Karpas-422 (cell line): ENCODE measurements at regions not wholly inside any gene's neighbourhood (a gene's known extent, or its start where the extent isn't known, plus 50 kb on each side); places are given as distances from the start of the nearest gene placed in this dataset.
A peak's percentile ranks its signal among the peaks of the same experiment; 100 is the strongest.

Experiments
- DNase-seq: peaks from one replicate; pipeline ENCODE4 v3.0.0-alpha.2; 2015
- H2AFZ ChIP-seq: fragments of 200-600 bp; sonication (generic); 2 replicates; pipeline ENCODE4 v1.6.1; 2014; ENCODE audit warnings: antibody characterized with exemption, low read length, mixed read lengths
- H3K27ac ChIP-seq: fragments of 200-600 bp; sonication (generic); 2 replicates; pipeline ENCODE4 v1.5.1; 2014; ENCODE audit warnings: mild to moderate bottlenecking, low read length, moderate library complexity
- H3K27me3 ChIP-seq: fragments of 200-600 bp; sonication (generic); 2 replicates; pipeline ENCODE4 v1.6.1; 2014; ENCODE audit warnings: low read length, mixed read lengths
- H3K36me3 ChIP-seq: fragments of 200-600 bp; sonication (generic); 2 replicates; pipeline ENCODE4 v1.6.1; 2014; ENCODE audit warnings: low read length, mixed read lengths; ENCODE audit not compliant: insufficient read depth
- H3K4me1 ChIP-seq: fragments of 200-600 bp; sonication (generic); 2 replicates; pipeline ENCODE4 v1.6.1; 2014; ENCODE audit warnings: mild to moderate bottlenecking, low read length, mixed read lengths
- H3K4me2 ChIP-seq: fragments of 200-600 bp; sonication (generic); 2 replicates; pipeline ENCODE4 v1.6.1; 2014; ENCODE audit warnings: low read length, low read depth, mild to moderate bottlenecking; ENCODE audit not compliant: poor library complexity, severe bottlenecking
- H3K4me3 ChIP-seq: fragments of 200-600 bp; sonication (generic); 2 replicates; pipeline ENCODE4 v1.5.1; 2014; ENCODE audit warnings: mild to moderate bottlenecking, antibody characterized with exemption, low read length, mixed read lengths
- H3K79me2 ChIP-seq: fragments of 200-600 bp; sonication (generic); 2 replicates; pipeline ENCODE4 v1.6.1; 2014; ENCODE audit warnings: mild to moderate bottlenecking, low read length, mixed read lengths
- H3K9ac ChIP-seq: fragments of 200-600 bp; sonication (generic); 2 replicates; pipeline ENCODE4 v1.6.0; 2014; ENCODE audit warnings: low read length
- H3K9me2 ChIP-seq: fragments of 200-600 bp; sonication (generic), shearing (Covaris generic); replicated peaks from 2 replicates; pipeline ENCODE4 v1.6.0; 2014; ENCODE audit warnings: mild to moderate bottlenecking, low read length, moderate library complexity; ENCODE audit not compliant: insufficient read depth
- H3K9me3 ChIP-seq: fragments of 300-700, 200-600 bp; sonication (generic); 2 replicates; pipeline ENCODE4 v1.6.1; 2014; ENCODE audit warnings: low read length, mixed read lengths
- H4K20me1 ChIP-seq: fragments of 200-600 bp; sonication (generic); 2 replicates; pipeline ENCODE4 v1.6.1; 2014; ENCODE audit warnings: mild to moderate bottlenecking, antibody characterized with exemption, low read length, low read depth; ENCODE audit not compliant: insufficient read depth

DNA sequence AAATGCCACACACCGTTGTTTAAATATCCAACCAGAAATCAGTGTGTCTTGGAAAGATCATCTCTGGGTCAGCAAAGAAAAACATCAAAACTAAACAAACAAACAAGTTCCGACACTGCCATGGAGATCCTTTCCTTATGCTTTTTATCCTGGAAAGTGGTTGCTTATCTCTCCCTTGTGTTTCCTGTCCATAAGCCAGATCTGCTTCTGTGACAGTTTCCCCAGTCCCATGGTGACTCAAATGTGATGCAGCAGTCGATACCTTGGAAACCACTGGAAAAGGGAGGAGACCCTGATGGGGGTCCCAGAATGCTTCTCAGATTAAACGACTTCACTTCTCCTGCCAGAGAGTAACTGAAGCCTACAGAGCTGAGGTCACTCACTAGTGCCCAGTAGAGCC, 94.7 kb downstream of the DMRTA2 start:
- Histone ChIP-seq H3K27me3 (no peaks in the 10 kb centered on the region), H3K9me3 (no peaks in the 10 kb centered on the region), H3K4me2 (no peak overlapping the region), H3K79me2 (no peaks in the 10 kb centered on the region), H3K4me3 (no peak overlapping the region), H3K9me2 (no peaks in the 10 kb centered on the region), H3K4me1 (peaks cover 5% of the 10 kb centered on the region), H4K20me1 (no peaks in the 10 kb centered on the region), H3K9ac (no peak overlapping the region), H3K36me3 (no peaks in the 10 kb centered on the region), H3K27ac (no peak overlapping the region), H2AFZ (no peak overlapping the region)
- DNase-seq: no peak

DNA sequence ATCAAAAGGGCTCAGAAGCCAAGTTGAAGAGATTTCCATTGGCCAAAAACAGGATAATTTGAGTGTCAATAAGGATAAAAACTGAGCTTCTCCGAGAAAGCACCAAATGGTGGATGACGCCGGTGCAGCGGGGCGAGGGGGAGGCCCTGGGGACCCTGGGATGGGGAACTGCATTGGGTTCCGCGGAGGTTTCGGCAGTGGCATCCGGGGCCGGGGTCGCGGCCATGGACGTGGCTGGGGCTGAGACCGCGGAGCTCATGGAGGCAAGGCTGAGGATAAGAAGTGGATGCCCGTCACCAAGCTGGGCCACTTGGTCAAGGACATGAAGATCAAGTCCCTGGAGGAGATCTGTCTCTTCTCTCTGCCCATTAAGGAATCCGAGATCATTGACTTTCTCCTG, 97.2 kb downstream of the DMRTA2 start:
- no peak overlapping the region for H3K4me3 ChIP-seq
- H3K27ac ChIP-seq: no peak overlapping the region
- H3K27me3 ChIP-seq: no peaks in the 10 kb centered on the region

DNA sequence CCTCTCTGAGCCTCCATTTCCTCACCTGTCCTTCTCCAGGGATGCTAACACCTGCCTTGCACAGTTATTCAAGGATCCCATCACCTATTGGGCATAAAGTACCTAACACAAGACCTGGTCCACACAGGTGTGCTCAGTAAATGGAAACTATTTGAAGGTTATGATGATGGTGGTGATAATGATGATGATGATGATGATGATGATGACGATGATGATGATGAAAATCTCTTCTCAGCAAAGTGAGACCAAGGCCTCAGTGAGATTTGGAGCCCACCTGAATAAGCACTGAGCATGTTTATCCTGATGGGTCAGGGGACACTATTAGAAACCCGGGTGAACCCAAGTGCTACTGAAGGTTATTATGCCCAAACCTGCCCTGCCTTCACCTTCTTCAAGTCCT, 100.7 kb downstream of the DMRTA2 start:
- no peak overlapping the region for H3K4me3 ChIP-seq
- no peaks in the 10 kb centered on the region for H3K9me2 ChIP-seq
- no peaks in the 10 kb centered on the region for H4K20me1 ChIP-seq
- no peaks in the 10 kb centered on the region for H3K4me1 ChIP-seq
- H3K4me2 ChIP-seq: no peak overlapping the region
- no peaks in the 10 kb centered on the region for H3K9me3 ChIP-seq
- no peak overlapping the region for H3K27ac ChIP-seq
- no peak overlapping the region for H2AFZ ChIP-seq
- DNase-seq: no peak
- H3K36me3 ChIP-seq: no peaks in the 10 kb centered on the region
- no peaks in the 10 kb centered on the region for H3K27me3 ChIP-seq
- no peak overlapping the region for H3K9ac ChIP-seq
- no peaks in the 10 kb centered on the region for H3K79me2 ChIP-seq

More for the DNA sequence above, 97.2 kb downstream of the DMRTA2 start:
- Histone ChIP-seq H3K4me2 (no peak overlapping the region), H3K79me2 (no peaks in the 10 kb centered on the region), H3K36me3 (no peaks in the 10 kb centered on the region), H3K9me2 (no peaks in the 10 kb centered on the region), H3K4me1 (no peaks in the 10 kb centered on the region), H2AFZ (no peak overlapping the region), H4K20me1 (no peaks in the 10 kb centered on the region), H3K9me3 (no peaks in the 10 kb centered on the region), H3K9ac (no peak overlapping the region)
- no peak for DNase-seq

DNA sequence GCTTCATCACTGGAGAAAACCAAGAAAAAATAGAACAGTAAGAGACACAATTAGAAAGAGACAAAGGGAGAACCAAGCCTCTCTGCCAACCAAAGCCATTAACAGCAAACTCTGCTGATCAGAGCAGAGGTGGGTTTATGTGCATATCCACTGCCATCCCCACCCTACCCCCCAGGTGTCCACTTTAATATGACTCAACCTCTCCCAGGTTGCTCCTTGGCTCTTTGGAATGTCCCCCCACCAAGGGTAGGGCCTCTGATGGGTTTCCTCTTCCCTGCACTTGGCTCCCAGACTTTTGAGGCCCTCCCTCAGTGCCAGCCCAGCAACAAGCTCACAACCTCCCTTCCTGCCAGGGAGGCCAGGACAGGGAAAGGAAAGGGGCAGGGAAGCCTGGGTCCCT, 104.8 kb downstream of the DMRTA2 start:
- Histone ChIP-seq H3K27ac (no peak overlapping the region), H3K9ac (no peak overlapping the region), H3K4me2 (no peak overlapping the region), H3K79me2 (no peaks in the 10 kb centered on the region), H3K27me3 (no peaks in the 10 kb centered on the region), H4K20me1 (no peaks in the 10 kb centered on the region), H2AFZ (no peak overlapping the region), H3K4me3 (no peak overlapping the region), H3K9me3 (no peaks in the 10 kb centered on the region), H3K36me3 (no peaks in the 10 kb centered on the region), H3K9me2 (no peaks in the 10 kb centered on the region), H3K4me1 (no peaks in the 10 kb centered on the region)
- DNase-seq: no peak

DNA sequence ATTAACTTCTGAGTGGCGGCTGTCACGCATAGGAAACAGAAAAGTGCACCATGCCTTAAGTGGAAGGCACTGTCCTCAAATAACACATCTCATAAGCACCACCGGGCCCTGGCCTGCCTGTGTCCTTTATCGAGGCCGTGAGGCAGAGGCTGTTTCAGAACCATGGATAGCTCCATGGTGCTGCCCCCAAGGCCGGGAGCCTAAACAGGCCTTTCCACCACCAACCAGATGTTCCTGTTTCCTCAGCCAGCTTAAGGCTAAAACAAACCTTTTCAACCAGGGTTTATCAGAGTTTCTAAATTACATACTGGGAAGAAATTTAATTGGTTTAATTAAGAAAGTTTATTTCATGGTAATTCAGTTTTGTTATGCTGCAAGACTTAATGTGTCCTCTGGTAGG, 114.4 kb downstream of the DMRTA2 start:
- no peaks in the 10 kb centered on the region for H3K9me3 ChIP-seq
- no peak overlapping the region for H3K9ac ChIP-seq
- H3K4me3 ChIP-seq: no peak overlapping the region
- peak; percentile 82 for DNase-seq
- no peaks in the 10 kb centered on the region for H3K9me2 ChIP-seq
- no peaks in the 10 kb centered on the region for H3K79me2 ChIP-seq
- H3K4me1 ChIP-seq: no peaks in the 10 kb centered on the region
- H3K27me3 ChIP-seq: no peaks in the 10 kb centered on the region
- H3K4me2 ChIP-seq: no peak overlapping the region
- no peaks in the 10 kb centered on the region for H3K36me3 ChIP-seq
- no peak overlapping the region for H2AFZ ChIP-seq
- no peaks in the 10 kb centered on the region for H4K20me1 ChIP-seq
- H3K27ac ChIP-seq: no peak overlapping the region

DNA sequence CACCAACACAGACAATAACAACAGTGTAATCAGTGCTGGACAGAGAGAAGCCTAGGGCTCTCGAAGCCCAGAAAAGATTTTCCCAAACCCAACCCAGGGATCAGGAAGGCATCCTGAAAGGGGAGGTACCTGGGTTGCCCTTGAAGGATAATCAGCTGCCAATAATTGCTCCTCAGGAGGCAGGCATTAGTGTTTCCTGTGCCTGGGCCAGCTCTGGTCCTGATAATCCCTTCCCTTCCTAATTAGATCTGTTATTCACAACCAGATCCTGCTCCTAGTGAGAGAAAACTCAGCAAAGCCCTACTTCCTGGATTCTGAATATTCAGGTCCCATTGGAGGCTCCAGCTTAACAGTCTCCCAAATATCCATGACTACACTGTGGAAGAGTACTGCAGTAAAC, 117.4 kb downstream of the DMRTA2 start:
- DNase-seq: no peak
- Histone ChIP-seq H3K4me1 (no peaks in the 10 kb centered on the region), H3K4me2 (no peak overlapping the region), H3K9me2 (no peaks in the 10 kb centered on the region), H3K79me2 (no peaks in the 10 kb centered on the region), H4K20me1 (no peaks in the 10 kb centered on the region), H3K9me3 (no peaks in the 10 kb centered on the region), H3K4me3 (no peak overlapping the region), H3K27me3 (no peaks in the 10 kb centered on the region), H3K27ac (no peak overlapping the region), H2AFZ (no peak overlapping the region), H3K36me3 (no peaks in the 10 kb centered on the region), H3K9ac (no peak overlapping the region)

DNA sequence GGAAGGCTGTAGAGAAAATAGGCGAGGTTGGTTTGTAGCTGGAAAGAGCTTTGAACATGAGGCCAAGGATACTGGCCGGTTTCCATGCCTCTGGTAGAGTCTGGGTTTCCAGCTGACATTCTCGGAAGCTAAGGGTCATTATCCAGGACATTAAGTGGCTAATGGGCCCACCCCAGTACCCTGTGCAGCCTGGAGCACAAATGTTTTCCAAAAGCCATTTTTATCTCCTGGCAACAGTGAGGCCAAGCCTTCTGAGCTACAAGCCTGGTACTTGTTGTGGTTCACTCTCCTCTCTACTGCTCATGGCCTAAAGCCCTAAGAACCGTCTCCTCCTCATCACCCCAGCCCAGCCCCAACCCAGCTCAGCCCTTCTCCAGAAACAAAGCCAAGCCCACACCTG, 122.9 kb downstream of the DMRTA2 start:
- Histone ChIP-seq H3K4me1 (no peaks in the 10 kb centered on the region), H3K9me2 (no peaks in the 10 kb centered on the region), H3K36me3 (no peaks in the 10 kb centered on the region), H3K27ac (no peak overlapping the region), H3K9me3 (no peaks in the 10 kb centered on the region), H2AFZ (no peak overlapping the region), H4K20me1 (no peaks in the 10 kb centered on the region), H3K4me2 (no peak overlapping the region), H3K4me3 (no peak overlapping the region), H3K79me2 (no peaks in the 10 kb centered on the region), H3K27me3 (no peaks in the 10 kb centered on the region), H3K9ac (no peak overlapping the region)
- no peak for DNase-seq

DNA sequence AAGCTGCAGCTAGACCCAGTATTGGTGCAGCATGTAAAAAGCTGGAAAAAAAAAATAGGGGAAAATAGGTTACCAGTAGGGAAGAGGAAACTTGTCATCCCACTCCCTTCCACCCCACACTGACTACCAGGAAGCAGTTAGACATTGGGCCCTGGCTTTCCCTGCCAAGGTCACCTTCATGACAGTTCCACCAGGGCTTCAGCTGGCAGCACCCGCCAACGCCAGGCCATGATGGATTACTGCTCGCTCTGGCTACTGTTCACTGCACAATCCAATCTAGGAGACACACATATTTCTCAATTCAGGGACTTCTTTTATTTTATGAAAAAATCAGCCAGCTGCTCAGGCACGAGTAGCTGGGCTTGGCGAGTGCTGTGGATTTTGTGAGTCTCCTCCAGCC, 127.7 kb downstream of the DMRTA2 start:
- Histone ChIP-seq H3K27ac (no peak overlapping the region), H3K9ac (no peak overlapping the region), H3K9me2 (no peaks in the 10 kb centered on the region), H2AFZ (no peak overlapping the region), H3K4me3 (no peak overlapping the region), H4K20me1 (no peaks in the 10 kb centered on the region), H3K79me2 (no peaks in the 10 kb centered on the region), H3K4me2 (no peak overlapping the region), H3K27me3 (0 out of 2 replicates have a peak, but pooled peaks cover 4% of the 10 kb centered on the region), H3K36me3 (no peaks in the 10 kb centered on the region), H3K4me1 (no peaks in the 10 kb centered on the region), H3K9me3 (no peaks in the 10 kb centered on the region)
- no peak for DNase-seq

DNA sequence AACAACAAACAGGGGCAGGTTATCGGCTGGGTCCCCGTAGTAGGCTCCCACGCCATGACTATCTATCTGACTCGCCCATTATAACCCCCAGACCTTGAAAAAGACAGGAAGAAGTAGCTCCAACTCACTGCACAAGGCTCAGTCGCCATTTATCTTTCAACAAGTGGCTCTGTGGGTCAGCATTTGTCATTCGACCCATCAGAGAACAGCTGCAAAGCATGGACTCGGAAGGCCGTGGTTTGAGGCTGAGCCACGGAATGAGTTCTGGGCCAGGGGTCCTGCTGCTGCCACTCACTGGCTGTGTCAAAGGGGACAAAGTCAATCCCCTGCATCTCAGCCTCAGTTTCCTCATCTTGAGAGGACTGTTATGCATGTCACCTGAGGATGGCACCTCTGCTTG, 131.0 kb downstream of the DMRTA2 start:
- no peaks in the 10 kb centered on the region for H3K9me2 ChIP-seq
- no peaks in the 10 kb centered on the region for H3K79me2 ChIP-seq
- no peak overlapping the region for H3K27ac ChIP-seq
- H3K4me3 ChIP-seq: no peak overlapping the region
- H3K27me3 ChIP-seq: 0 out of 2 replicates have a peak, but pooled peaks cover 4% of the 10 kb centered on the region
- DNase-seq: no peak
- no peak overlapping the region for H2AFZ ChIP-seq
- no peaks in the 10 kb centered on the region for H3K9me3 ChIP-seq
- no peak overlapping the region for H3K9ac ChIP-seq
- H4K20me1 ChIP-seq: no peaks in the 10 kb centered on the region
- no peak overlapping the region for H3K4me2 ChIP-seq
- H3K36me3 ChIP-seq: no peaks in the 10 kb centered on the region
- no peaks in the 10 kb centered on the region for H3K4me1 ChIP-seq
